ENCODE measurements at regions not wholly inside any gene's neighbourhood (a gene's known extent, or its start where the extent isn't known, plus 50 kb on each side); places are given as distances from the start of the nearest gene placed in this dataset.

DNA sequence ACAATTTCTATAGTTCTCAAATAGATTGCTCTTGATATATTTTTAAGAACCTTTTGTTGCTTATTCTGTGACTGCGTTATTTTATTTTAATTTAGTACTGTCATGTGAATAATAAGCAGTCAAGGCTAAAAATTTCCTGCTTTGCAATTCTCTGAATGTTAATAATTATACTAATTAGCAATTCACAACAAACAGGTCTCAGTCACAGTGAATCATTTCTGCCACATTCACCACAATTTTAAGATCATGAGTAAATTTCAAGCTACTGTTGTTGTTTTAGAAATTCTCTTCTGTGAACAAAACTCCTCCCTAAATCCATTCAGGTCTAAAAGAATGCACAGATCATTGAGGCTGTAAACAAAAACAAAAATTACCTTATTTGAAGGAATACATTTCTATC is 339.6 kb upstream of the DPYD start:
- intact Hi-C loops (cut with DNase I) = no loop called here
- no peak for TF ChIP-seq POLR2A (IDR thresholded peaks at IDR 0.05)
- no peak for TF ChIP-seq EP300 (IDR thresholded peaks at IDR 0.05)
- TF ChIP-seq POLR2AphosphoS5 (IDR thresholded peaks at IDR 0.05) = no peak
- TF ChIP-seq, protein P1, sequence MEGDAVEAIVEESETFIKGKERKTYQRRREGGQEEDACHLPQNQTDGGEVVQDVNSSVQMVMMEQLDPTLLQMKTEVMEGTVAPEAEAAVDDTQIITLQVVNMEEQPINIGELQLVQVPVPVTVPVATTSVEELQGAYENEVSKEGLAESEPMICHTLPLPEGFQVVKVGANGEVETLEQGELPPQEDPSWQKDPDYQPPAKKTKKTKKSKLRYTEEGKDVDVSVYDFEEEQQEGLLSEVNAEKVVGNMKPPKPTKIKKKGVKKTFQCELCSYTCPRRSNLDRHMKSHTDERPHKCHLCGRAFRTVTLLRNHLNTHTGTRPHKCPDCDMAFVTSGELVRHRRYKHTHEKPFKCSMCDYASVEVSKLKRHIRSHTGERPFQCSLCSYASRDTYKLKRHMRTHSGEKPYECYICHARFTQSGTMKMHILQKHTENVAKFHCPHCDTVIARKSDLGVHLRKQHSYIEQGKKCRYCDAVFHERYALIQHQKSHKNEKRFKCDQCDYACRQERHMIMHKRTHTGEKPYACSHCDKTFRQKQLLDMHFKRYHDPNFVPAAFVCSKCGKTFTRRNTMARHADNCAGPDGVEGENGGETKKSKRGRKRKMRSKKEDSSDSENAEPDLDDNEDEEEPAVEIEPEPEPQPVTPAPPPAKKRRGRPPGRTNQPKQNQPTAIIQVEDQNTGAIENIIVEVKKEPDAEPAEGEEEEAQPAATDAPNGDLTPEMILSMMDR (IDR thresholded peaks at IDR 0.05) = no peak
- 86 to 88% methylated on average over 1 of the region's 1 CpG for WGBS, 2 donors
- DNase-seq = no peak
- Histone ChIP-seq H3K27ac (no peak overlapping the region), H3K9me3 (no peaks in the 10 kb centered on the region), H3K36me3 (no peaks in the 10 kb centered on the region), H3K4me3 (no peak overlapping the region), H3K27me3 (no peaks in the 10 kb centered on the region), H3K4me1 (no peaks in the 10 kb centered on the region)

DNA sequence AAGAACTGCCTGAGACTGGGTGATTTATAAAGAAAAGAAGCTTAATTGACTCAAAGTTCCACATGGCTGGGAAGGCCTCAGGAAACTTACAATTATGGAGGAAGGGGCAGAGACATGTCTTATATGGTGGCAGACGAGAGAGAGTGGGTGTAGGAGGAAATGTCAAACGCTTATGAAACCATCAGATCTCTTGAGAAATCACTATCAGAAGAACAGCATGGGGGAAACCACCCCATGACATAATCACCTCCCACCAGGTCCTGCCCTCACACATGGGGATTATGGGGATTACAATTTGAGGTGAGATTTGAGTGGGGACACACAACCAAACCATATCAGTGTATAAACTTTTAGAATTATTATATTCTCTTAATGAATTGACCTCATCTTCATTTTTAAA is 335.9 kb upstream of the DPYD start:
- H3K4me3 ChIP-seq = no peak overlapping the region
- TF ChIP-seq POLR2A (IDR thresholded peaks at IDR 0.05) (no peak), EP300 (IDR thresholded peaks at IDR 0.05) (no peak), POLR2AphosphoS5 (IDR thresholded peaks at IDR 0.05) (no peak)
- TF ChIP-seq, protein P1 (IDR thresholded peaks at IDR 0.05) = no peak
- H3K36me3 ChIP-seq = no peaks in the 10 kb centered on the region
- no peaks in the 10 kb centered on the region for H3K27me3 ChIP-seq
- H3K27ac ChIP-seq = no peak overlapping the region
- H3K4me1 ChIP-seq = no peaks in the 10 kb centered on the region
- DNase-seq = no peak
- H3K9me3 ChIP-seq = no peaks in the 10 kb centered on the region
- WGBS, 2 donors = 62 to 63% methylated on average over 2 of the region's 2 CpGs
- intact Hi-C loops (cut with DNase I) = no loop called here

DNA sequence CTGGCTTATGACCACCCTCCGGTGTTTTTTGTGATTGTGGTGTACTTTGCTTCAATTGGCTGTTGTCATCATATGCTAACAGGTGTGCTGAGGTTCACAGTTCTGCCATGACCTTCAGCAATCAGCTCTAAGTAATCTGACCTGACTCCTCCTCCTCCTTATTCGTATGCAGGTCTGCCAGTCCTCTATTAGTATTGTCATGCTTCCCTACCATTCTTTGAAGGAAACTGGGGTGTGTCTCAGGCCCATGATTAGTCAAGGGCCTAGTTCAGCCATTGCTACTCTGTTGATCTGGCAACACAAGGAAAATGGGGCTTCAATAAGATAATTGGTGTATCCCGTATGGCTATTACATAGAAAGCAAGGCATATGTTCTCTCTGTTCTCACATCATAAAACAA is 332.3 kb upstream of the DPYD start:
- DNase-seq = no peak
- Histone ChIP-seq H3K4me1 (no peaks in the 10 kb centered on the region), H3K27ac (no peak overlapping the region), H3K27me3 (no peaks in the 10 kb centered on the region), H3K36me3 (no peaks in the 10 kb centered on the region), H3K9me3 (no peaks in the 10 kb centered on the region), H3K4me3 (no peak overlapping the region)
- TF ChIP-seq EP300 (IDR thresholded peaks at IDR 0.05) = no peak
- no peak for TF ChIP-seq POLR2AphosphoS5 (IDR thresholded peaks at IDR 0.05)
- TF ChIP-seq POLR2A (IDR thresholded peaks at IDR 0.05) = no peak
- TF ChIP-seq, protein P1 (IDR thresholded peaks at IDR 0.05) = no peak
- intact Hi-C loops (cut with DNase I) = no loop called here
- WGBS, 2 donors = 73 to 79% methylated on average over 3 of the region's 3 CpGs

DNA sequence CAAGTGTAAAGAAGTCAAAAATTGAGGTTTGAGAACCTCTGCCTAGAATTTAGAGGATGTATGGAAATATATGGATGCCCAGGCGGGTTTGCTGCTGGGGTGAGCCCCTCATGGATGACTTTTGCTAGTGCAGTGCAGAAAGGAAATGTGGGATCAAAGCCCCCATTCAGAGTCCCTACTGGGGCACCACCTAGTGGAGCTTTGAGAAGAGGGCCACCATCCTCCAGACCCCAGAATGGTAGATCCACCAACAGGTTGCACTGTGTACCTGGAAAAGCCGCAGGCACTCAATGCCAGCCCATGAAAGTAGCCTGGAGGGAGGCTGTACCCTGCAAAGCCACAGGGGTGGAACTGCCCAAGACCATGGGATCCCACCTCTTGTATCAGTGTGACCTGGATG is 330.7 kb upstream of the DPYD start:
- intact Hi-C loops (cut with DNase I) = no loop called here
- H3K4me1 ChIP-seq = no peaks in the 10 kb centered on the region
- TF ChIP-seq POLR2A (IDR thresholded peaks at IDR 0.05) (no peak), POLR2AphosphoS5 (IDR thresholded peaks at IDR 0.05) (no peak), EP300 (IDR thresholded peaks at IDR 0.05) (no peak)
- TF ChIP-seq, protein P1 (IDR thresholded peaks at IDR 0.05) = no peak
- WGBS, 2 donors = 90 to 94% methylated on average over 2 of the region's 2 CpGs
- no peaks in the 10 kb centered on the region for H3K27me3 ChIP-seq
- H3K36me3 ChIP-seq = no peaks in the 10 kb centered on the region
- H3K4me3 ChIP-seq = no peak overlapping the region
- H3K9me3 ChIP-seq = no peaks in the 10 kb centered on the region
- no peak overlapping the region for H3K27ac ChIP-seq
- DNase-seq = no peak

DNA sequence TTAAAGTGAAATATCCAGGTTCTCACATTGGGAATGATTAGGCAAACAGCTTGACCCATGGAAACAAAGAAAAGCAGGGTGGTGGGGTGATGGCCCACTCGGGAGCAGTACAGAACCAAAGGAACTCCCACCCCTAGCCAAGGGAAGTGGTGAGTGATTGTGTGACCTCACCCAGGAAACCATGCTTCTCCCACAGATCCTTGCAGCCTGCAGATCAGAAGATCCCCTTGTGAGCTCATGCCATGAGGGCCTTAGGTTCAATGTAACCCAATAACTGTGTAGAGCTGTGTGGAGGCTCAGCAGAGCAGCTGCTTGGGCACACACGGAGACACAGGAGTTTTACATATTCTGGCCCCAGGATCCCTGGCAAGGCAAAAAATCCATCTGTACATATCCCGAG is 311.8 kb upstream of the DPYD start:
- Histone ChIP-seq H3K36me3 (no peaks in the 10 kb centered on the region), H3K9me3 (peaks cover 0 to 5% (median 4%) of the 10 kb centered on the region in 4 donors), H3K27me3 (no peaks in the 10 kb centered on the region), H3K27ac (no peak overlapping the region), H3K4me3 (no peak overlapping the region), H3K4me1 (no peaks in the 10 kb centered on the region)
- intact Hi-C loops (cut with DNase I) = no loop called here
- 73 to 81% methylated on average over 3 of the region's 3 CpGs for WGBS, 2 donors
- TF ChIP-seq POLR2A (IDR thresholded peaks at IDR 0.05) (no peak), EP300 (IDR thresholded peaks at IDR 0.05) (no peak), POLR2AphosphoS5 (IDR thresholded peaks at IDR 0.05) (no peak)
- TF ChIP-seq, protein P1 (IDR thresholded peaks at IDR 0.05) = no peak
- DNase-seq = no peak
